Mesenchymal stem cell (in vitro differentiated cells and primary cell): ENCODE measurements at regions not wholly inside any gene's neighbourhood (a gene's known extent, or its start where the extent isn't known, plus 50 kb on each side); places are given as distances from the start of the nearest gene placed in this dataset.

Experiments
- DNase-seq: peaks from one replicate; pipeline ENCODE4 v3.0.0-alpha.2; 2013
- H2AFZ ChIP-seq: one replicate; pipeline ENCODE4 v1.6.1; 2013; ENCODE audit warnings: low read depth, mild to moderate bottlenecking, control low read depth, inconsistent platforms, low read length, moderate library complexity
- H2AK5ac ChIP-seq: 2 replicates; pipeline ENCODE4 v1.6.1; 2013; ENCODE audit warnings: low read length, moderate library complexity, mild to moderate bottlenecking, inconsistent platforms; ENCODE audit not compliant: severe bottlenecking
- H2BK120ac ChIP-seq: one replicate; pipeline ENCODE4 v1.6.1; 2013; ENCODE audit warnings: low read depth, mild to moderate bottlenecking, inconsistent platforms, low read length, moderate library complexity
- H2BK12ac ChIP-seq, 2 experiments: one replicate each; pipeline ENCODE4 v1.6.1; 2013; ENCODE audit warnings: inconsistent platforms in 2 of 2, low read length in 2 of 2, mild to moderate bottlenecking in 2 of 2, moderate library complexity in 2 of 2, control low read depth in 1 of 2
- H2BK15ac ChIP-seq: one replicate; pipeline ENCODE4 v1.6.1; 2013; ENCODE audit warnings: mild to moderate bottlenecking, low read depth, inconsistent platforms; ENCODE audit not compliant: poor library complexity, severe bottlenecking
- H2BK5ac ChIP-seq: 2 replicates; pipeline ENCODE4 v1.6.1; 2013; ENCODE audit warnings: low read depth, mild to moderate bottlenecking, low read length, control low read depth, inconsistent platforms; ENCODE audit not compliant: poor library complexity, severe bottlenecking
- H3K14ac ChIP-seq, 2 experiments: one replicate each; pipeline ENCODE4 v1.6.1; 2013; ENCODE audit warnings: inconsistent platforms in 2 of 2, low read length in 2 of 2, control low read depth in 1 of 2, mild to moderate bottlenecking in 1 of 2, moderate library complexity in 1 of 2
- H3K18ac ChIP-seq, 2 experiments: one replicate each; pipeline ENCODE4 v1.6.1; 2013; ENCODE audit warnings: inconsistent platforms in 2 of 2, low read length in 2 of 2, control low read depth in 1 of 2, low read depth in 1 of 2, mild to moderate bottlenecking in 1 of 2
- H3K23ac ChIP-seq, 2 experiments: one replicate each; pipeline ENCODE4 v1.6.1; 2013; ENCODE audit warnings: inconsistent platforms in 2 of 2, low read length in 2 of 2, mild to moderate bottlenecking in 2 of 2, moderate library complexity in 2 of 2, control low read depth in 1 of 2
- H3K27ac ChIP-seq: 2 replicates; pipeline ENCODE4 v1.5.1; 2013; ENCODE audit warnings: mild to moderate bottlenecking, moderate library complexity, low read length, control low read depth, inconsistent platforms; ENCODE audit not compliant: poor library complexity, severe bottlenecking
- H3K27me3 ChIP-seq, 2 experiments: 2 replicates each; pipeline versions ENCODE4 v1.6.1 to v1.7.0; 2013; ENCODE audit warnings: low read length in 2 of 2, mild to moderate bottlenecking in 2 of 2, moderate library complexity in 2 of 2, control low read depth in 1 of 2, inconsistent platforms in 1 of 2; ENCODE audit not compliant: control insufficient read depth in 1 of 2, insufficient read depth in 1 of 2
- H3K36me3 ChIP-seq, 2 experiments: 2 replicates each; pipeline versions ENCODE4 v1.6.1 to v1.7.0; 2013; ENCODE audit warnings: low read length in 2 of 2, control low read depth in 1 of 2, inconsistent platforms in 1 of 2, low read depth in 1 of 2, mild to moderate bottlenecking in 1 of 2; ENCODE audit not compliant: insufficient read depth in 2 of 2, control insufficient read depth in 1 of 2
- H3K4ac ChIP-seq, 2 experiments: one replicate each; pipeline ENCODE4 v1.6.1; 2013; ENCODE audit warnings: inconsistent platforms in 2 of 2, low read length in 2 of 2, mild to moderate bottlenecking in 2 of 2, moderate library complexity in 2 of 2, control low read depth in 1 of 2, low read depth in 1 of 2
- H3K4me1 ChIP-seq: 2 replicates; pipeline ENCODE4 v1.6.1; 2013; ENCODE audit warnings: low read depth, low read length, control low read depth; ENCODE audit not compliant: control insufficient read depth, insufficient read depth
- H3K4me2 ChIP-seq: 2 replicates; pipeline ENCODE4 v1.6.1; 2013; ENCODE audit warnings: low read length, mild to moderate bottlenecking, inconsistent platforms; ENCODE audit not compliant: poor library complexity, severe bottlenecking
- H3K4me3 ChIP-seq, 2 experiments: 2 replicates each; pipeline versions ENCODE4 v1.5.1 to v1.7.0; 2013; ENCODE audit warnings: low read length in 2 of 2, mild to moderate bottlenecking in 2 of 2, control low read depth in 1 of 2, low read depth in 1 of 2; ENCODE audit not compliant: insufficient read depth in 1 of 2
- H3K79me1 ChIP-seq: replicated peaks from 2 replicates; pipeline ENCODE4 v1.6.1; 2013; ENCODE audit warnings: mild to moderate bottlenecking, control low read depth, low read length, inconsistent platforms; ENCODE audit not compliant: poor library complexity, severe bottlenecking
- H3K9ac ChIP-seq: 2 replicates; pipeline ENCODE4 v1.7.0; 2013; ENCODE audit warnings: mild to moderate bottlenecking, low read length, moderate library complexity
- H3K9me3 ChIP-seq: 2 replicates; pipeline ENCODE4 v1.7.0; 2013; ENCODE audit warnings: mild to moderate bottlenecking, low read length; ENCODE audit not compliant: control insufficient read depth
- H4K8ac ChIP-seq: one replicate; pipeline ENCODE4 v1.6.1; 2013; ENCODE audit warnings: inconsistent platforms, mild to moderate bottlenecking, low read length, moderate library complexity
- H4K91ac ChIP-seq: one replicate; pipeline ENCODE4 v1.6.1; 2013; ENCODE audit warnings: mild to moderate bottlenecking, low read length, inconsistent platforms
- WGBS: methylation state at CpG from one replicate; pipeline ENCODE4 v1.1.7; 2013; ENCODE audit warnings: mixed read lengths; 5-methylcytosine and 5-hydroxymethylcytosine counted together

- Histone ChIP-seq H2BK5ac (no peak overlapping the region), H3K4me1 (no peaks in the 10 kb centered on the region), H2AFZ (no peak overlapping the region), H4K91ac (no peak overlapping the region), H3K4me3 (no peak overlapping the region), H3K27me3 (no peaks in the 10 kb centered on the region), H3K4ac (no peak overlapping the region), H4K8ac (no peak overlapping the region), H2BK120ac (no peak overlapping the region), H3K9ac (no peak overlapping the region), H2BK15ac (no peak overlapping the region), H3K23ac (no peak overlapping the region), H3K27ac (no peak overlapping the region), H3K14ac (no peak overlapping the region), H3K79me1 (no peaks in the 10 kb centered on the region), H3K4me2 (no peak overlapping the region), H3K9me3 (no peaks in the 10 kb centered on the region), H2BK12ac (no peak overlapping the region), H3K36me3 (no peaks in the 10 kb centered on the region), H2AK5ac (no peak overlapping the region), H3K18ac (no peak overlapping the region)
- WGBS: 76% methylated on average over 2 of the region's 2 CpGs
- no peak for DNase-seq
Measured at GRCh38 chr11:92657226-92657625, 312.2 kb upstream of the MTNR1B start.

GRCh38 chr11:92658733-92659132, 310.7 kb upstream of the MTNR1B start:
- 100% methylated on average over 2 of the region's 2 CpGs for WGBS
- Histone ChIP-seq H3K23ac (no peak overlapping the region), H3K79me1 (no peaks in the 10 kb centered on the region), H3K36me3 (no peaks in the 10 kb centered on the region), H3K4me3 (no peak overlapping the region), H3K27me3 (no peaks in the 10 kb centered on the region), H3K4ac (no peak overlapping the region), H3K27ac (no peak overlapping the region), H3K9me3 (no peaks in the 10 kb centered on the region), H2BK12ac (no peak overlapping the region), H2BK5ac (no peak overlapping the region), H2AK5ac (no peak overlapping the region), H4K8ac (no peak overlapping the region), H3K4me1 (no peaks in the 10 kb centered on the region), H2BK15ac (no peak overlapping the region), H3K9ac (no peak overlapping the region), H3K4me2 (no peak overlapping the region), H2BK120ac (no peak overlapping the region), H2AFZ (no peak overlapping the region), H4K91ac (no peak overlapping the region), H3K14ac (no peak overlapping the region), H3K18ac (no peak overlapping the region)
- DNase-seq: no peak

- H2AK5ac ChIP-seq: no peak overlapping the region
- H2BK15ac ChIP-seq: no peak overlapping the region
- no peaks in the 10 kb centered on the region for H3K79me1 ChIP-seq
- no peak overlapping the region for H3K14ac ChIP-seq
- no peak overlapping the region for H3K4ac ChIP-seq
- no peaks in the 10 kb centered on the region for H3K27me3 ChIP-seq
- no peak overlapping the region for H2AFZ ChIP-seq
- H2BK5ac ChIP-seq: no peak overlapping the region
- no peak overlapping the region for H4K91ac ChIP-seq
- H4K8ac ChIP-seq: no peak overlapping the region
- no peak overlapping the region for H3K4me2 ChIP-seq
- 78% methylated on average over 3 of the region's 3 CpGs for WGBS
- no peak overlapping the region for H2BK12ac ChIP-seq
- no peak overlapping the region for H3K27ac ChIP-seq
- H3K4me1 ChIP-seq: no peaks in the 10 kb centered on the region
- DNase-seq: no peak
- no peak overlapping the region for H3K4me3 ChIP-seq
- H2BK120ac ChIP-seq: no peak overlapping the region
- no peaks in the 10 kb centered on the region for H3K36me3 ChIP-seq
- no peaks in the 10 kb centered on the region for H3K9me3 ChIP-seq
- H3K9ac ChIP-seq: no peak overlapping the region
- H3K18ac ChIP-seq: no peak overlapping the region
- no peak overlapping the region for H3K23ac ChIP-seq
Measured at GRCh38 chr11:92659793-92660192, 309.7 kb upstream of the MTNR1B start.

DNA sequence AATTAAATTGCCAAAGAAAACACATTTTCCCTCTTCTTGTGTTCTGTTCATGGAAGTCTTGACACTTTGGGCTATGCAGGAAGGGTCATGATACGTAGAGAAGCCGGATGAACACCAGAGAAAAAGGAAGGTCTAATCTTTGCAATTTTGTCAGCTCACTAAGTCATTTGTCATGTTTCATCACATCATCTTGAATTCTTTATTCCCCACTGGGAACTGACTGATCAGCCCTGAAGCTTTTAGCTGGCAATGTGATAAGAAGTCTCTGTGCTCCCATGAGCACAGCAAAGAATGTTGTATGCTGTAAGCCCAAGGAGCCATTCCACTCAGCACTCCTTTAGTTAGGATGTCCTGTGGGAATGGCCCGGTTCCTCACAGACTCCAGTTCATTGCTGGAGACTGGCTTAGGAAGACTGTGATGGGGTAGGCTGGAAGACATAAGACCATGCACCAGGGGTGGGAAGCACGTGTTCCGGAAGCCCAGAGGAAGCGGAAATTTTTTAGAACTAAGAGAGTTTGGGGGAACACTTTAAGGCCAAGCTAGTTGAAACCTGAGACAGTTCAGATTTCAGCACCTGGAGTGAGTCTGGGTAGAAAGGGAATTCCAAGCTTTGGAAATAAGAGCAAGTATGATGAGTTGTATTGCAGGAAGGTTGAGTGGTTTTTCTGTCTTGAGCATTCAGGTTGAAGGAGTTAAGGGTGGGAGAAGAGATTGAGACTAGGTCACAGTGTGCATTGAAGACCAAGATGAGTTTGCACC, 306.7 kb upstream of the MTNR1B start:
- H3K9me3 ChIP-seq: no peaks in the 10 kb centered on the region
- no peak overlapping the region for H3K23ac ChIP-seq
- H3K14ac ChIP-seq: no peak overlapping the region
- no peak for DNase-seq
- H2BK120ac ChIP-seq: no peak overlapping the region
- no peak overlapping the region for H2BK12ac ChIP-seq
- WGBS: 66% methylated on average over 6 of the region's 6 CpGs
- no peak overlapping the region for H4K91ac ChIP-seq
- H4K8ac ChIP-seq: no peak overlapping the region
- no peak overlapping the region for H3K18ac ChIP-seq
- no peak overlapping the region for H2AK5ac ChIP-seq
- H3K27me3 ChIP-seq: no peaks in the 10 kb centered on the region
- H2AFZ ChIP-seq: no peak overlapping the region
- no peak overlapping the region for H2BK5ac ChIP-seq
- no peaks in the 10 kb centered on the region for H3K79me1 ChIP-seq
- no peaks in the 10 kb centered on the region for H3K36me3 ChIP-seq
- no peak overlapping the region for H2BK15ac ChIP-seq
- no peak overlapping the region for H3K4me3 ChIP-seq
- no peaks in the 10 kb centered on the region for H3K4me1 ChIP-seq
- no peak overlapping the region for H3K4me2 ChIP-seq
- H3K9ac ChIP-seq: no peak overlapping the region
- H3K27ac ChIP-seq: no peak overlapping the region
- H3K4ac ChIP-seq: no peak overlapping the region
